Muscle of arm (tissue), 1 donor: ENCODE measurements at regions not wholly inside any gene's neighbourhood (a gene's known extent, or its start where the extent isn't known, plus 50 kb on each side); places are given as distances from the start of the nearest gene placed in this dataset.

Experiments
- DNase-seq: peaks from one replicate; pipeline ENCODE4 v3.0.0-alpha.2; 2013

DNA sequence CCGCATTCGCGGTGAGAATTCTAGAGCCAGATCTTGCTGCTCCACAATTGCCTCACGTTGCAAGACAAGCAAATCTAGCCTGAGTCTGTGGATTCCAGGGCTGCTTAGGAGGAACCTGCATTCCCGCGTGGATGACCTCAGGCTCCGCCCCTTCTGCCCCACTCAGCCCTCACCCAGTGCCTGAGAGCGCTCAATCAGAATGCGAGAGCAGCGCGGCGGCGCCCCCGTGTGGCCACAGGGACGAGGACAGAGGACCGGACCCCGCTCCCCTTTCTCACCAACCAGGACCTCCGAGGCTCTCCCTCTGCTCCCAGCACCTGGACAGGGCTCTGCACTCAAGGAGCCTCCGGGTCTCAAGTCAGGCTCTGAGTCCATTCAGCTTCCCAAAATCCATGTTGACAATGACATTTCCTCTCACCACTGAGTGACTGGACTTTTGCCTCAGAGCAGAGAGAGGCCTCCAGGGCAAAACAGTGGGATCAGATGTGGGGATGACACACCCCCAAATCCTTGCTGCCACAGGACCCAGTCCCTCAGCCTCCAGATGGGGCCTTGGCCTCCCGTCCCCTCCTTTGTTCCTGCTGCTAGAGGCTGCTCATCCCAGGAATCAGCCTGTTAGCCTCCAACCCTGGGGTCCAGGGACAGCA, 52.0 kb downstream of the RPP21 start:
- DNase-seq = peak; percentile 48

DNA sequence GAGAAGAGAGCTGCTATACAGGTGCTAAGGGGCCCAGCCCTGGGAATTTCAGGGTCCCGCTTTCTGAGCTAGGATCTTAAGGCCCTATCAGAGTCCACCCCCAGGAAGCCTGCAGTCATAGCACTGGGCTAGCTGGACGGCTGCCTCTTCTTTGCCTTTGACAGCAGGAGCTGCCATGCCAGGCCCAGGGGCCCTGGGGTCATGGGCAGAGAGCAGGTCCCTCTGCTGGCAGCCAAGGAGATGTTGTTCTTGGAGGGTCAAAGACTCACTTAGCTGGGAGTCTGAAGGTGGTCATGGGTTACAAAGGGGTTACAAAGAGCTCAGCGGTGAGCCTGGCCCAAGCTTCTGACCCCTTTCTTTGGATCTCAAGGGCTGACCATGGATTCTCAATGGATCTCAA, 52.7 kb downstream of the RPP21 start:
- no peak for DNase-seq

- DNase-seq = no peak
These were observed 54.6 kb downstream of the RPP21 start for GRCh38 chr6:30399390-30400058.

GRCh38 chr6:30405934-30406333, 61.0 kb downstream of the RPP21 start:
- no peak for DNase-seq

- DNase-seq = no peak
These were observed 64.2 kb downstream of the RPP21 start for GRCh38 chr6:30409184-30409583.

GRCh38 chr6:30411515-30412207, 66.7 kb downstream of the RPP21 start:
- peak; percentile 13 for DNase-seq

- DNase-seq = no peak
These were observed 70.9 kb upstream of the HLA-E start for GRCh38 chr6:30418448-30418847.

GRCh38 chr6:30424549-30424948, 64.8 kb upstream of the HLA-E start:
- no peak for DNase-seq
